LNCaP clone FGC (cell line): ENCODE measurements at regions not wholly inside any gene's neighbourhood (a gene's known extent, or its start where the extent isn't known, plus 50 kb on each side); places are given as distances from the start of the nearest gene placed in this dataset.
A peak's percentile ranks its signal among the peaks of the same experiment; 100 is the strongest.

Source experiments
- DNase-seq: peaks from one replicate; pipeline ENCODE4 v3.0.0-alpha.2; 2011; ENCODE audit warnings: low read depth
- H3K4me3 ChIP-seq: 2 replicates; pipeline ENCODE4 v1.5.1; 2011; ENCODE audit warnings: mild to moderate bottlenecking, low read depth, low read length, control low read depth
- TF ChIP-seq, protein P1 (sequence below): IDR thresholded peaks from 2 replicates; pipeline ENCODE4 v1.5.1; 2012; ENCODE audit warnings: mild to moderate bottlenecking; ENCODE audit not compliant: control insufficient read depth, insufficient read depth; ENCODE audit errors: extremely low read depth

DNA sequence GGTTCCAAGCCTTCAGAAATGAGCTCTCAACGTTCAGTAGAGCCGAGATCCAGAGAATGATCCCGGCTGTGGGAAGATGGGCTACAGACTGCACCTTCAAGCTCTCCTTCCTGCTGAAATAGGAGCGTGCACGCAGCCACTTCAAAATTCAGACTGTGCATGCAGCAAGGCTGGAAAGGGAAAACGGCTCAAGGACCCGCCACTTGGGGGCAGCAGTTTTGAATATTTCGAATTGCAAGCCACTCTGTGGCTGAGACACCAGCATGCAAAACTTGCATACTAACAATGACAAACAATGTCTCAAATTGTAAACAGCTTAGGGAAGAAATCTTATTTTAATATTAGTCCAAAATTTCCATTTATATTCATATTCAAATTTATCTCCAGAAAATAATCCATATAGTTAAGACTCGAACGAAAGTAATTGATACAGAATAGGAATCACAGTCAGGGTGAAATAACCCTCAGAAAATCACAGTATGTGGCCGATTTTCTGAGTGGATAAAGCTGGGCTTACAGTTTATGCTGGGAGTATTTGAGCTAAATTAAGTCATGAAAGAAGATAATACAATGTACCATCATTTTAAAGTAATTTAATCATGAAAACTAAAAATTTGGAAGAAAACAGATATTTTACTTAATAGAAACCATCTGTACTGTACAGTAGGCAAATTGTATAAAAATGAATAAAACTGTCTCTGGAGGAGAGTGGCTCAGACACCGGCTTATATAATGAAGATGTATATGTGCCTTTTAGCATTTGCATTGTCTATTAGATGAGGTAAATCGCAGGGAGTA lies 137.9 kb upstream of the MKI67 start:
- no peak overlapping the region for H3K4me3 ChIP-seq
- peak; percentile 41 for DNase-seq

DNA sequence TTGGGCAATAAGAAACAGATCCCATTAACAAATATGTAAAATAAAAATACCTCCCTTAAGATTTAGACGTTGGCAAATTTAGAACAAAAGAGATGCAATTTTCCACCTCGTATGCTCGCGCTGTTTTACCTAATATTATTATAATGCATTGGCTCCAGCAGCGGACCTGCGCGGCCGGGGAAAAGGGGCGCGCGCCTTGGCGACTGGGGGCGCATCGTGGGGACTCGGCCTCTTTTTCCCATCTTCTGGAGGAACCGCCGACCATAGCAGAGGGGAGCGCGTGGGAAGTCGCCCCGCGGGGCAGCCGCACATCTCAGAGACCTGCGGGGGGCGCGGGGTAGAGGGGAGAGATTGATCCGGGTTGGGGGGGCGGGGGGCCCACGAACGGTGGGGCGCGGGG lies 139.4 kb upstream of the MKI67 start:
- H3K4me3 ChIP-seq = no peak overlapping the region
- DNase-seq = no peak
- TF ChIP-seq, protein P1, sequence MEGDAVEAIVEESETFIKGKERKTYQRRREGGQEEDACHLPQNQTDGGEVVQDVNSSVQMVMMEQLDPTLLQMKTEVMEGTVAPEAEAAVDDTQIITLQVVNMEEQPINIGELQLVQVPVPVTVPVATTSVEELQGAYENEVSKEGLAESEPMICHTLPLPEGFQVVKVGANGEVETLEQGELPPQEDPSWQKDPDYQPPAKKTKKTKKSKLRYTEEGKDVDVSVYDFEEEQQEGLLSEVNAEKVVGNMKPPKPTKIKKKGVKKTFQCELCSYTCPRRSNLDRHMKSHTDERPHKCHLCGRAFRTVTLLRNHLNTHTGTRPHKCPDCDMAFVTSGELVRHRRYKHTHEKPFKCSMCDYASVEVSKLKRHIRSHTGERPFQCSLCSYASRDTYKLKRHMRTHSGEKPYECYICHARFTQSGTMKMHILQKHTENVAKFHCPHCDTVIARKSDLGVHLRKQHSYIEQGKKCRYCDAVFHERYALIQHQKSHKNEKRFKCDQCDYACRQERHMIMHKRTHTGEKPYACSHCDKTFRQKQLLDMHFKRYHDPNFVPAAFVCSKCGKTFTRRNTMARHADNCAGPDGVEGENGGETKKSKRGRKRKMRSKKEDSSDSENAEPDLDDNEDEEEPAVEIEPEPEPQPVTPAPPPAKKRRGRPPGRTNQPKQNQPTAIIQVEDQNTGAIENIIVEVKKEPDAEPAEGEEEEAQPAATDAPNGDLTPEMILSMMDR = no peak

More for the DNA sequence above, 137.9 kb upstream of the MKI67 start:
- TF ChIP-seq, protein P1 = peak; percentile 81

DNA sequence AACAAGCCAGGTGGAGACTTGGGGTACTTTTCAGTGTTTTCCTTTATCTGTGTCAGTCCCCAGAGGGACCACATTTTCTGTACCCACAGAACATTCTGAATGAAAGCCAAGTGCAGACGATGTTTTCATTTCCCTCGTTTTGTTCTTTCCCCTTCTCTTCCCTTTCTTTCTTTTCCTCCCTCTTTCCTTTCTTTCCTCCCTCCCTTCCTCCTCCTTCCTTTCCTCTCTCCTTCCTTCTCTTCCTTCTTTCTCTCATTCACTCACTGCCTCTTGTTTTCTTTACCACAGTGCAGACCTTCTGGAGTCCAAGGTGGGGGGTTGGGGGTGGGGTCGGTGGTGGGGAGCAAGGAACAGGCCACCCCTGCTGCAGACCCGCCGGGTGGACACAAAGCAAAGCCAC lies 141.4 kb upstream of the MKI67 start:
- TF ChIP-seq, protein P1 = no peak
- no peak overlapping the region for H3K4me3 ChIP-seq
- no peak for DNase-seq

DNA sequence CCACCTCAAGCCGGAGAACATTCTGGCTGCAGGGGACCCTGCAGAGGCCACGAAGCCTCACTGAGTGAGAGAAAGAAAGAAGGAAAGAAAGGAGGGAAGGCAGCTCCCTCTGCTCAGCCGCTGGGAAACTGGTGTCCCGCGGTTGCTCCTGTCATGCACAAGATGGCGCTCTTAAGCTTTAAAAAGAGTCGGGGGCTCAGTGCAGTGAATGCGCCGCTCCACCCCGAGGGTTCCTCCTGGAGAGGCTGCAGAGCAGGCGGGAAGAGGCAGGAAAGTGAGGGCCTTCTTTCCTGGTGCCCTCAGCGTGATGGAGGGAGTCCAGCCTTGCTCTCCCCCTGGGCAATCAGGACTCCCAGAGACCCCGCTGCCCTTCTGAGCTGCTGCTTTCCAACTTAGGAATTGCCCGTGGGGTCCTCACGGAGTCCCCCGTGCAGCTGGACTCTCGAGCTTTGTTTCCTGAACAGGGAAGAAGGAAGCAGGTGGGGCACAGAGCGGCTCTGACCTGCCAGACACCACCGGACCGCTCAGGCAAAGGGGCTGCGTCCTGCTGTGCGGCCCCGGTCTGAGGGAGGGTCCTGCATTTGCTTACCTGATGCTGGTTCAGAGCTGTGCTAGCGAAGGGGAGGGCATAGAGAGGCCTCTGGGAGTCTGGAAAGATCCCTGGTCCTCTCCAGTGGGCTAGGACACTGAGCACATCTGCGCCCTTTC lies 141.9 kb upstream of the MKI67 start:
- no peak overlapping the region for H3K4me3 ChIP-seq
- TF ChIP-seq, protein P1 = peak; percentile 88
- DNase-seq = peak; percentile 13

DNA sequence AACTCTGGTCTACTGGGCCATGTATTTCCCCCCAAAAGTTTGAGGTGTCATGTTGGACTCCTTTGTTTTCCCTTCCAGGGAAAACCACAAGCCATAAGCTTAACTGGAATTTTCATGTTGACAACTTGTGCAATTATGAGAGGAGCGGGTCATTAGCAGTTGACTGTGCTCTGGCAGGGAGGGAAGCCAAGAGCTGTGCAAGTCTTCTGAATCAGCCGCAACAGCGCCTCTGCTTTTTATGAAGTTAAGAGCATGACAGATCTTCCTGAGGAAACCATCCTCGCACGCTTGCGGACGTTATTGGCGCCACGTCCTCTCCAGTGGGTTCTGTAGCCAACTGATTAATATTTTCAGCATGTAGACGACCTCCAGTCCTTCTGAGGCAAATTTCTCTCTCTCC lies 148.7 kb upstream of the MKI67 start:
- TF ChIP-seq, protein P1 = no peak
- DNase-seq = peak; percentile 11
- no peak overlapping the region for H3K4me3 ChIP-seq

DNA sequence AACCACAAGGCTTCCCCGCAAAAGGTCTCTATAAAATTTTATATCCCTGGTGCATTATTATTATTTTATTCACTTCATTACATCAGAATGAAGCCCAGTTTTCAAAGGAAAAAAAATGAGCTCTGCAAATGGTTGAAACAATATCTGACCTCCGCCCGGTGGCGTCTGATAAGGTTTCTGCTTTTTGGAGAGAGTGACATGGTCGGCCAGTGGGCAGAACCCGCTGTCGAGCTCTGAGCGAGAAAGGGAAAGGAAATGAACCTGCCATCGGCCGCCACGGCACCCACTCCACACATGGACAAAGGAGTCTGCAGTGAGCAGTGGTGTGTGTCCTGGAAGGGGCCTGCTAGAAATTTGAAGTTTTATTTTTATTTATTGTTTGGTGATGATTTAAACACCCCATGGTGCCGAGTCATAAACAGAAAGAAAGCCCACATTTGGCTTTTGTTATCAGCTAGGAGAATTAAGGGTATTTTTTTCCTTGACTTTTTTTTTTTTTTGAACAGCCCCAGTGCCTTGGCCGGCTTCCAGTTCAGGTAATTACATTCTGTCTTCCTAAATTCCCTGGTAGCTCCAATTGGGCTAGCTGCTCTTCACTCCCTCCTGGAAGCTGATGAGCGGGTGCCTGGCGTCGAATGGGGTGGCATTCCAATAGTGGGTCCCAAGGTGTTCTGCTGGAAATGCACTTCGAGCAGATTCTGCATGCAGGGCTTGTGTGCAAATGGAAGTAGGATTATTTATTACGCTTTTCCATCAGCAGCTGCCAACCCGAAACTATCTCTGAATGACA lies 149.4 kb upstream of the MKI67 start:
- TF ChIP-seq, protein P1 = no peak
- no peak overlapping the region for H3K4me3 ChIP-seq
- DNase-seq = no peak
